GM23338 (cell line): ENCODE measurements at regions not wholly inside any gene's neighbourhood (a gene's known extent, or its start where the extent isn't known, plus 50 kb on each side); places are given as distances from the start of the nearest gene placed in this dataset.

Experiments
- ATAC-seq: fragments of 200-7000 bp; cut with Tn5 transposase; 3 replicates; pipeline ENCODE4 v1.9.1; 2020
- DNase-seq: peaks from one replicate; pipeline ENCODE4 v3.0.0-alpha.2; 2015; ENCODE audit warnings: low spot score
- H2AFZ ChIP-seq: fragments of 200-600 bp; sonication (generic); 2 replicates; pipeline ENCODE4 v1.8.0; 2016; ENCODE audit warnings: antibody characterized with exemption, mild to moderate bottlenecking, moderate library complexity
- H3F3A ChIP-seq: fragments of 200-600 bp; sonication (generic); replicated peaks from 2 replicates; pipeline ENCODE4 v1.8.0; 2017; ENCODE audit warnings: antibody characterized with exemption, mixed run types, low read depth
- H3K27ac ChIP-seq: fragments of 200-600 bp; sonication (generic); 2 replicates; pipeline ENCODE4 v1.6.1; 2016; ENCODE audit warnings: low read depth
- H3K27me3 ChIP-seq: fragments of 200-600 bp; sonication (generic); 2 replicates; pipeline ENCODE4 v1.8.0; 2016; ENCODE audit warnings: mild to moderate bottlenecking, mixed run types, moderate library complexity; ENCODE audit not compliant: insufficient read depth
- H3K36me3 ChIP-seq: fragments of 200-600 bp; sonication (generic); 2 replicates; pipeline ENCODE4 v1.8.0; 2016; ENCODE audit warnings: mild to moderate bottlenecking; ENCODE audit not compliant: insufficient read depth
- H3K4me1 ChIP-seq: fragments of 200-600 bp; sonication (generic); 2 replicates; pipeline ENCODE4 v1.8.0; 2016; ENCODE audit warnings: mild to moderate bottlenecking, moderate library complexity; ENCODE audit not compliant: insufficient read depth
- H3K4me2 ChIP-seq: fragments of 200-600 bp; sonication (generic); 2 replicates; pipeline ENCODE4 v1.7.1; 2017; ENCODE audit warnings: mixed run types
- H3K4me3 ChIP-seq: fragments of 200-600 bp; sonication (generic); 2 replicates; pipeline ENCODE4 v1.6.1; 2016; ENCODE audit warnings: mixed run types
- H3K79me2 ChIP-seq: fragments of 200-600 bp; sonication (generic); replicated peaks from 2 replicates; pipeline ENCODE4 v1.8.0; 2017; ENCODE audit warnings: mild to moderate bottlenecking; ENCODE audit not compliant: insufficient read depth
- H3K9me2 ChIP-seq: fragments of 200-600 bp; sonication (generic); 2 replicates; pipeline ENCODE4 v1.8.0; 2017; ENCODE audit not compliant: insufficient read depth
- H4K20me1 ChIP-seq: fragments of 200-600 bp; sonication (generic); replicated peaks from 2 replicates; pipeline ENCODE4 v1.8.0; 2017; ENCODE audit warnings: mild to moderate bottlenecking; ENCODE audit not compliant: insufficient read depth
- H3K27ac Mint-ChIP-seq: 2 replicates; pipeline ENCODE4 v1.8.0; 2020; ENCODE audit warnings: inconsistent platforms, mild to moderate bottlenecking, moderate library complexity, mixed read lengths
- H3K27me3 Mint-ChIP-seq: 3 replicates; pipeline ENCODE4 v1.8.0; 2022; ENCODE audit warnings: low read depth, mild to moderate bottlenecking, moderate library complexity, mixed read lengths, inconsistent platforms; ENCODE audit not compliant: insufficient read depth, poor library complexity
- H3K36me3 Mint-ChIP-seq: 3 replicates; pipeline ENCODE4 v1.8.0; 2021; ENCODE audit warnings: low read depth, mild to moderate bottlenecking, inconsistent platforms, moderate library complexity, mixed read lengths
- H3K4me1 Mint-ChIP-seq: 3 replicates; pipeline ENCODE4 v1.8.0; 2020; ENCODE audit warnings: mild to moderate bottlenecking, inconsistent platforms, mixed read lengths
- H3K4me3 Mint-ChIP-seq: 3 replicates; pipeline ENCODE4 v1.8.0; 2021; ENCODE audit warnings: moderate library complexity, mild to moderate bottlenecking, inconsistent platforms, mixed read lengths
- H3K9me3 Mint-ChIP-seq: 3 replicates; pipeline ENCODE4 v1.8.0; 2020; ENCODE audit warnings: moderate library complexity, mild to moderate bottlenecking, inconsistent platforms, mixed read lengths
- CREB1 ChIP-seq: fragments of 250-450 bp; sonication (Bioruptor Pico); IDR thresholded peaks from 2 replicates; pipeline ENCODE4 v1.5.0; 2020; ENCODE audit warnings: low read depth, mild to moderate bottlenecking, moderate library complexity
- ETS1 ChIP-seq: IDR thresholded peaks from 2 replicates; pipeline ENCODE4 v1.6.1; 2016; ENCODE audit warnings: antibody characterized with exemption
- JUNB ChIP-seq: IDR thresholded peaks from one replicate; pipeline ENCODE4 v1.6.1; 2016; ENCODE audit warnings: antibody characterized with exemption; ENCODE audit not compliant: unreplicated experiment
- REST ChIP-seq: IDR thresholded peaks from one replicate; pipeline ENCODE4 v1.6.1; 2018; ENCODE audit warnings: antibody characterized with exemption; ENCODE audit not compliant: unreplicated experiment
- STAT1 ChIP-seq: IDR thresholded peaks from one replicate; pipeline ENCODE4 v1.6.1; 2016; ENCODE audit warnings: antibody characterized with exemption; ENCODE audit not compliant: unreplicated experiment
- ZNF114 ChIP-seq: fragments of 250-450 bp; sonication (Bioruptor Pico); IDR thresholded peaks from 2 replicates; pipeline ENCODE4 v1.5.0; 2020; ENCODE audit warnings: mild to moderate bottlenecking, moderate library complexity
- ZNF331 ChIP-seq: fragments of 250-450 bp; sonication (Bioruptor Pico); IDR thresholded peaks from 2 replicates; pipeline ENCODE4 v1.5.0; 2020; ENCODE audit warnings: low read depth, mild to moderate bottlenecking, moderate library complexity

GRCh38 chr21:18991846-18992245, 588.3 kb upstream of the TMPRSS15 start:
- Histone ChIP-seq H3F3A (no peaks in the 10 kb centered on the region), H3K9me2 (no peaks in the 10 kb centered on the region; the same call in 1 of the 2 replicates), H3K79me2 (no peaks in the 10 kb centered on the region), H3K36me3 (no peaks in the 10 kb centered on the region), H3K27ac (no peak overlapping the region), H3K4me3 (no peak overlapping the region), H3K27me3 (no peaks in the 10 kb centered on the region), H3K4me2 (no peak overlapping the region), H2AFZ (no peak overlapping the region), H3K4me1 (no peaks in the 10 kb centered on the region), H4K20me1 (no peaks in the 10 kb centered on the region)
- TF ChIP-seq ZNF114 (CRISPR knock-in tag) (no peak), JUNB (no peak), ZNF331 (CRISPR knock-in tag) (no peak), CREB1 (CRISPR knock-in tag) (no peak)
- H3K36me3 Mint-ChIP-seq, result peaks cover 9% of the 10 kb centered on the region; the same call in 1 of the 3 replicates
- no peak overlapping the region for H3K27ac Mint-ChIP-seq
- no peak for DNase-seq
- H3K4me1 Mint-ChIP-seq, result no peaks in the 10 kb centered on the region
- no peak for ATAC-seq
- H3K27me3 Mint-ChIP-seq, result peaks cover 2% of the 10 kb centered on the region
- peaks cover 13% of the 10 kb centered on the region; the same call in 2 of the 3 replicates for H3K9me3 Mint-ChIP-seq
- H3K4me3 Mint-ChIP-seq, result no peak overlapping the region

GRCh38 chr21:19010251-19010650, 606.7 kb upstream of the TMPRSS15 start:
- no peaks in the 10 kb centered on the region for H3K36me3 ChIP-seq
- no peak for ATAC-seq
- H3K4me1 ChIP-seq, result no peaks in the 10 kb centered on the region
- Mint-ChIP-seq H3K27ac (no peak overlapping the region), H3K4me1 (no peaks in the 10 kb centered on the region), H3K4me3 (no peak overlapping the region), H3K9me3 (no peaks in the 10 kb centered on the region), H3K27me3 (peaks cover 3% of the 10 kb centered on the region), H3K36me3 (no peaks in the 10 kb centered on the region)
- no peak for TF ChIP-seq ETS1
- no peak for TF ChIP-seq STAT1
- no peak for TF ChIP-seq REST
- no peak for TF ChIP-seq ZNF114 (CRISPR knock-in tag)
- H2AFZ ChIP-seq, result no peak overlapping the region
- H3K9me2 ChIP-seq, result no peaks in the 10 kb centered on the region
- no peak overlapping the region for H3K27ac ChIP-seq
- no peak for DNase-seq
- no peaks in the 10 kb centered on the region for H3F3A ChIP-seq
- no peaks in the 10 kb centered on the region for H3K79me2 ChIP-seq
- H3K27me3 ChIP-seq, result no peaks in the 10 kb centered on the region
- H4K20me1 ChIP-seq, result no peaks in the 10 kb centered on the region
- no peak overlapping the region for H3K4me3 ChIP-seq
- H3K4me2 ChIP-seq, result no peak overlapping the region
